D721Med (cell line): ENCODE measurements at regions not wholly inside any gene's neighbourhood (a gene's known extent, or its start where the extent isn't known, plus 50 kb on each side); places are given as distances from the start of the nearest gene placed in this dataset.

Experiments used
- DNase-seq: peaks from one replicate; pipeline ENCODE4 v3.0.0; 2011; ENCODE audit warnings: low spot score; ENCODE audit not compliant: insufficient read length
- FAIRE-seq: peaks from 2 replicates; lab custom pipeline; 2011; peaks lifted over from hg19 to GRCh38; lab: Jason Lieb, UNC
- TF ChIP-seq, protein P1 (sequence below): IDR thresholded peaks from 2 replicates; pipeline ENCODE4 v1.5.1; 2012; ENCODE audit warnings: mild to moderate bottlenecking, control low read depth; ENCODE audit not compliant: insufficient read depth; ENCODE audit errors: missing control alignments

DNA sequence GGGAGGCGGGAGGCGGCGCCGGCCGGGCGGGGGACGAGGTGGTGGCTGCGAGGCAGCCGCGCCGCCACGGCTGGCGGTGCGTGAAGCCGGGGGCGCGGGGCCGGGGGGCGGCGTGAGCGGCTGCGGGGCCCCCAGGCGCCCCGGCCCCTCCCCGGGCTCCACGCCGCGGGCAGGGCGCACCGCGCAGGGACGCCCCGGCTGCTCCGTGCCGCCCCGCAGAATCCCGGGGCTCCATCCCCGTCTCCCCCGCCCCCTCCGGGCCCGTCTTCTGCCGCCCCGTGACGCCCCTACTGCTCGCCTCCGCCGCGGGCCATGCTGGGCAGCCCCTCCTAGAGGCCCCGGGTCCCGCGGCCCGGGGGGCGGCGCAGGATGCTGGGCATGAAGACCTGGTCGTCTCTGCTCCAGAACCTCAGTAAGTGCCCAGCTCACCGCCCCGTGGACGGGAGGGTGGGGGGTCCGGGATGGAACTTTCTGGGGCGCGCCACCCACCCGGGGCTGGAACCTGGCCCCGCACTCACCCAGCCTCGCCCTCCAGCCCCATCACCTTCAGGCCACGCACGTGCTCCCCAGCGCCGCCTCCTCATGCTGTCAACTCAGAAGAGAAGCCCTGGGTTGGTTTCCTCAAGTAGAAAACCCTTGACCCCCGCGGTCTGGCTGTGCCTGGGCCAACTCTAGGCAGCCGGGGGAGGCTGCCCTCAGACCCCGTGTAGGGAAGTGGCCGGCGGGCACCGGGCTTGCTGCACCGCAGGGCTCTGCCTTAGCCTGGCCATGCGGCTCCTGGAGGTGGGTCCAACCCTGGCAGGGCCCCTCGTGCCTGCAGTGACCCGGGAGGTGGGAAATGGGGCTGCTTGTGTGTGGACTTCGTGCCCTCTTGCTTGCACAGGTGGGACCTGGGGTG is 150.2 kb upstream of the GSE1 start:
- TF ChIP-seq, protein P1, sequence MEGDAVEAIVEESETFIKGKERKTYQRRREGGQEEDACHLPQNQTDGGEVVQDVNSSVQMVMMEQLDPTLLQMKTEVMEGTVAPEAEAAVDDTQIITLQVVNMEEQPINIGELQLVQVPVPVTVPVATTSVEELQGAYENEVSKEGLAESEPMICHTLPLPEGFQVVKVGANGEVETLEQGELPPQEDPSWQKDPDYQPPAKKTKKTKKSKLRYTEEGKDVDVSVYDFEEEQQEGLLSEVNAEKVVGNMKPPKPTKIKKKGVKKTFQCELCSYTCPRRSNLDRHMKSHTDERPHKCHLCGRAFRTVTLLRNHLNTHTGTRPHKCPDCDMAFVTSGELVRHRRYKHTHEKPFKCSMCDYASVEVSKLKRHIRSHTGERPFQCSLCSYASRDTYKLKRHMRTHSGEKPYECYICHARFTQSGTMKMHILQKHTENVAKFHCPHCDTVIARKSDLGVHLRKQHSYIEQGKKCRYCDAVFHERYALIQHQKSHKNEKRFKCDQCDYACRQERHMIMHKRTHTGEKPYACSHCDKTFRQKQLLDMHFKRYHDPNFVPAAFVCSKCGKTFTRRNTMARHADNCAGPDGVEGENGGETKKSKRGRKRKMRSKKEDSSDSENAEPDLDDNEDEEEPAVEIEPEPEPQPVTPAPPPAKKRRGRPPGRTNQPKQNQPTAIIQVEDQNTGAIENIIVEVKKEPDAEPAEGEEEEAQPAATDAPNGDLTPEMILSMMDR, result no peak

DNA sequence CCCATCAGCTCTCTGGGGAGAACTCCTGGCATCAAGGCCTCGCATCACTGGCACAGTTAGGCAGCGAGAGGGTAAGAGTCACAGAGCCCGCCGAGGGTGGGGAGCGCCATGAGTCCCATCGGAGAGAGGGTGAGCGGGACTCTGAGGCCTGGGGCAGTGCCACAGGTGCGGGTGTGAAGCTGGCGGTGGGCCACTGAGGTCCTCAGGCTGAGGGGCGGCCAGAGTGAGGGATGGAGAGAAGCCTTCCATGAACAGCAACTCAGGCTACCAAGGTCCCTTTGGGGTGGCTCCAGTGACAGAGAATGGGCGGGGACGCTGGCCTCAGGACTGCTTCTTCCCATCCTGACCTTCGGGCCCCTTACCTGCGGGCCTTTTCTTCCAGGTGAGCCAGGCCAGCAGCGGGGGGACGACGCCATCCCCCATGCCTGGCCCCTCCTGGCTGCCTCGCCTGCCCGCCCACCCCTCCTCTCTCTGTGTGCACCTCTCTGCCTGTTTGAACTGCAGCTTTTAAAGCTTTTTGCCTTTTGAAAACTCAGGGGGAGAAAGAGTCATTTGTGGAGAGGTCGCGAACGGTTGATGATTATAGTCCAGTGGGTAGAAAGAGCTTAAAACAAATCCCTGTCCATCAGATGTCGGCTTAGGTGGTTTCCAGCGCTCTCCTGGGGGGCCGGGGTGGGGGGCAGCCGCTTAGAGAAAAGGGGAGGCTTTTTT is 149.3 kb upstream of the GSE1 start:
- FAIRE-seq (no peak), DNase-seq (no peak)

More for the DNA sequence above, 150.2 kb upstream of the GSE1 start:
- DNase-seq, result no peak
- FAIRE-seq, result no peak

DNA sequence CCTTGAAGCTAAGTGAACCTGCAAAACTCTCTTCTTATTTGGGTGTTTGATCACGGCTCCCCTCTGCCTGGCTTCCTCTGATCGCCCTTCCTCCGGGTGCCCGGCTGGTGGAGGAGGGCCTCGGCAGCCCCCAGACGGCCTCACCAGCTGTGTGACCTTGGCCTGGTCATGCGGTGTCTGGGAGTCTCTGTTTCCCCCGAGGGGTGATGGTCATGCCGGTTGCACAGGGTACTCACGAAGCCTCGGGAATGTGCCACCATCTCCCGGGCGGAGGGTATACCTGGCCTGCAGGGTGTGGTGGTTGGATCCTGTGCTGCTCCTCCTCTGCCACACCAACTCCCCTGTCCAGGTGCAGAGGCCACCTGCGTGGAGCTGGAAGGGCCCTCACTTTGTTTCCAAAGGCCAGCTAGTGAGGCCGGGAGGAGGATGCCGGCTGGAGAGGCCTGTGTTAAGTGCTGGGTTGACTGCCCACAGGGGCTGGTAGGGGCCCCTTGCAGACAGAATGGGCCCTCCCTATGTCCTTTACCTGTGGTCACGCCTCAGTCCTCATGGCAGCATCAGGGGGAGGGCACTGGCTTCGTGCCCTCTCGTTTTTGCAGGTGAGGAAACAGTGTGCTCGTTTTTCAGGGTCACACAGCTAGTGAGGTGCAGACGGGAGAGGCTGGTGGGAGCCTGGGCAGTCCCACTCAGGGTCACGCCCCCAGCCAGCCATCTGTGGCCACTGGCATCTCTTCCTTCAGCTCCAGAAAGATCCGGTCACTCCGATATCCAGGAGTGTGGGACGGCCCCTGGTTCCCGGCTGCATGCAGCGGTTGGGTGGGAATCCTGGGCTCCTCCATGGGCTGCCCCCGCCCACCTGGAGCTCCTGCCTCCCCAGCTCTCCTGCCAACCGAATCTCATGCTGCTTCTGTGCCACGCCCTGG is 148.5 kb upstream of the GSE1 start:
- TF ChIP-seq, protein P1, result no peak
- FAIRE-seq (no peak), DNase-seq (no peak)

More for the DNA sequence above, 149.3 kb upstream of the GSE1 start:
- TF ChIP-seq, protein P1, result no peak

DNA sequence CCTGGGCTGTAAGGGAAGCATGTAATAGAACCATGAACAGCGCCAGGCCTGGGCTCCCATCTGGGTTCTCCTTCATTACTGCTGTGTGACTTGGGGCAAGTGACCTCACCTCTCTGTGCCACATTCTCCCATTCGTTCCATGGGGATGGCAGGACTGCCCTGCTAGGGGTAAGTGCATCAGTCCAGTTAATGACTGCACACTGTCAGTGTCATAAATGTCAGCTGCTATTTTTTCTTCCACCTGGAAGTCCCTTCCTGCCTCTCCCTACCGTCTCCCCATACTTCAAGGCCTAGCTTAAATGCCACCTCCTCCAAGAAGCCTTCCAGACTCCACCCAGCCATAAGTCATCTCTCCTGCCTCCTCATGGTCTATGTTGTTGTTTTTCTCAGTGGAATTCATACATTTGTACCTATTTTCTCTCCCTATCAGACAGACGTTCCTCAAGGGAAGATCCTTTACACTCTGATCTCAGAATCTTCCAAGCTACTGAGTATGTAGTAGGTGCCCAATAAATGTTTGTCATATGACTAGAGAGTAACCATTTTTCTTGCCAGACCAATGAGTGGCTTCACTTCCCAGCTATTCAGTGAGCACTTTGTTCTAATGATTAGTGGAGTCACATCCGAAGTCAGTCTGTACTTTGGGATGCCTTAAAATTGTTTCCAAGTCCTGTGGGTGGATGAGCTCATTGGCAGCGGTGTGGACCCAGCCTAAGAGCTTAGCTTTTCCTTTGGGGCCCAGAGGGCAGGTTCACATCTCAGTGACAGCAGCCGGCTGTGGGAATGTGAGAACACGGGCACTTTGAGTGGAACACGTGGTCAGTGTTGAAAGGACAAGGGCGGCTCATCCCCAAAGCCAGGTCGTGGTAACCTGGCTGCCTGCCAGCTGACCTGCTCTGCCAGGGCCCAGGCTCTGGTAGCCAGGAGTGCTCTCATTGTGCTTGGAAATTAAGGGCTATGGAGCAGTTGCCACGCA is 147.5 kb upstream of the GSE1 start:
- TF ChIP-seq, protein P1, result no peak
- DNase-seq, result no peak
- FAIRE-seq, result no peak

DNA sequence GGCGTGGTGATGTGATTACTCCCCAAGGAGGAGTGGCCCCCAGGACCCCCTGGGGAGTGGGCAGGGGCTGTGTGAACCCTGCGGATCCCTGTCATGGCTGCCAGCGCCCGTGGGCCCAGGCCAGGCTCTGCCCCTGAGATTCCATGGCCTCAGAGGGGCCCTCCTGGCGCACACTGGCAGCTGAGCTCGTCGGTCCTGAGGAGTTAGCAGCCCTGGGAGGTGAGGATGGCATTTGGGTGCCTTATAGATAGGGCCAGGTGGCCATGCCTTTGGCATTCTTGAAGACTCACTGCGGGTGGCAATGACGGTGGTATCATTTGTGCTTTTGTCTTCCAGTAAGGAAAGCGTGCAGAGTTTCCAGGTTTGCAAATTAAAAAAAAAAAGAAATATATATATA is 146.8 kb upstream of the GSE1 start:
- TF ChIP-seq, protein P1, result no peak
- no peak for DNase-seq
- no peak for FAIRE-seq

DNA sequence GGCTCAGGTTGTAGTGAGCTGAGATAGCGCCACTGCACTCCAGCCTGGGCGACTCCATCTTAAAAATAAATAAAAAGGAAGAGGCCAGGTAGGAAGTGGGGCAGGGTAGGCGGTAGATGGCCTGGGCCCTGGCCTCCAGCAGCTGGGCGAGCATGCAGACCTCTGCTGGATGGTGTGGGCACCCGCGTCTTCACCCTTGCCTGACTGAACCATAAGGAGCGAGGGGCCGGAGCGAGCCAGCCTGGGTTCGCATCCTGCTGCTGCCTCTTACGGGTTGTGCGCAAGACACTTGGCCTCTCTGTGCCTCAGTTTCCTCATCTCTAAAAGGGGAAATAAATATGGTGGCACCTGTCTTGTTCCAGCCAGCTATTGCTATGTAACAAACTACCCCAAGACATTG is 146.1 kb upstream of the GSE1 start:
- TF ChIP-seq, protein P1, result no peak
- FAIRE-seq (no peak), DNase-seq (no peak)
